MM.1S (cell line): ENCODE measurements at regions not wholly inside any gene's neighbourhood (a gene's known extent, or its start where the extent isn't known, plus 50 kb on each side); places are given as distances from the start of the nearest gene placed in this dataset.

Experiments used
- DNase-seq: peaks from one replicate; pipeline ENCODE4 v3.0.0-alpha.2; 2015
- H2AFZ ChIP-seq: fragments of 300-600 bp; sonication (generic); 2 replicates; pipeline ENCODE4 v1.6.0; 2016; ENCODE audit warnings: antibody characterized with exemption, low read length
- H3F3A ChIP-seq: fragments of 300-600 bp; sonication (generic); 2 replicates; pipeline ENCODE4 v1.6.1; 2016; ENCODE audit warnings: mild to moderate bottlenecking, antibody characterized with exemption, low read length, moderate library complexity, mixed read lengths; ENCODE audit not compliant: insufficient read depth
- H3K27ac ChIP-seq: fragments of 300-600 bp; sonication (generic); 2 replicates; pipeline ENCODE4 v1.5.1; 2016; ENCODE audit warnings: mild to moderate bottlenecking, low read length
- H3K27me3 ChIP-seq: fragments of 300-600 bp; sonication (generic); replicated peaks from 2 replicates; pipeline ENCODE4 v1.6.0; 2016; ENCODE audit warnings: low read length; ENCODE audit not compliant: insufficient read depth
- H3K36me3 ChIP-seq: fragments of 300-600 bp; sonication (generic); replicated peaks from 2 replicates; pipeline ENCODE4 v1.6.1; 2016; ENCODE audit warnings: mild to moderate bottlenecking, low read length, mixed read lengths; ENCODE audit not compliant: insufficient read depth
- H3K4me1 ChIP-seq: fragments of 300-600 bp; sonication (generic); 2 replicates; pipeline ENCODE4 v1.6.1; 2016; ENCODE audit warnings: low read length, mixed read lengths
- H3K4me2 ChIP-seq: fragments of 300-600 bp; sonication (generic); 2 replicates; pipeline ENCODE4 v1.6.0; 2016; ENCODE audit warnings: low read depth, low read length
- H3K4me3 ChIP-seq: fragments of 300-600 bp; sonication (generic); 2 replicates; pipeline ENCODE4 v1.5.1; 2016; ENCODE audit warnings: low read length, mixed read lengths
- H3K79me2 ChIP-seq: fragments of 300-600 bp; sonication (generic); 2 replicates; pipeline ENCODE4 v1.6.1; 2016; ENCODE audit warnings: mixed run types, low read length, mixed read lengths
- H3K9ac ChIP-seq: fragments of 300-600 bp; sonication (generic); 2 replicates; pipeline ENCODE4 v1.6.1; 2016; ENCODE audit warnings: low read length, mixed read lengths
- H3K9me2 ChIP-seq: fragments of 300-600 bp; sonication (generic); replicated peaks from 2 replicates; pipeline ENCODE4 v1.6.1; 2016; ENCODE audit warnings: mild to moderate bottlenecking, low read length, mixed read lengths; ENCODE audit not compliant: insufficient read depth
- H3K9me3 ChIP-seq: fragments of 300-600 bp; sonication (generic); replicated peaks from 2 replicates; pipeline ENCODE4 v1.6.1; 2016; ENCODE audit warnings: mild to moderate bottlenecking, low read length, mixed read lengths; ENCODE audit not compliant: insufficient read depth
- H4K20me1 ChIP-seq: fragments of 300-600 bp; sonication (generic); 2 replicates; pipeline ENCODE4 v1.6.1; 2016; ENCODE audit warnings: mild to moderate bottlenecking, low read length, moderate library complexity, mixed read lengths; ENCODE audit not compliant: insufficient read depth
- EZH2 ChIP-seq: fragments of 300-600 bp; sonication (generic); optimal IDR thresholded peaks from 2 replicates; pipeline ENCODE3; 2017; ENCODE audit warnings: low read depth, mild to moderate bottlenecking, antibody characterized with exemption, low read length, mixed read lengths
- EZH2phosphoT487 ChIP-seq: fragments of 300-600 bp; sonication (generic); IDR thresholded peaks from 2 replicates; pipeline ENCODE4 v1.6.1; 2018; ENCODE audit warnings: antibody characterized with exemption, low read length
- TF ChIP-seq, protein P1 (sequence below): fragments of 300-600 bp; sonication (generic); IDR thresholded peaks from 2 replicates; pipeline ENCODE4 v1.5.1; 2016; ENCODE audit warnings: antibody characterized with exemption, low read length, mixed read lengths

GRCh38 chr11:112805658-112806057, 155.6 kb upstream of the NCAM1 start:
- no peaks in the 10 kb centered on the region for H3F3A ChIP-seq
- no peaks in the 10 kb centered on the region for H3K36me3 ChIP-seq
- H3K9me2 ChIP-seq = no peaks in the 10 kb centered on the region
- H3K4me3 ChIP-seq = no peak overlapping the region
- no peak overlapping the region for H3K9ac ChIP-seq
- H3K4me1 ChIP-seq = no peaks in the 10 kb centered on the region
- no peaks in the 10 kb centered on the region for H4K20me1 ChIP-seq
- no peak overlapping the region for H3K4me2 ChIP-seq
- no peaks in the 10 kb centered on the region for H3K9me3 ChIP-seq
- TF ChIP-seq EZH2 (no peak), EZH2phosphoT487 (no peak)
- TF ChIP-seq, protein P1, sequence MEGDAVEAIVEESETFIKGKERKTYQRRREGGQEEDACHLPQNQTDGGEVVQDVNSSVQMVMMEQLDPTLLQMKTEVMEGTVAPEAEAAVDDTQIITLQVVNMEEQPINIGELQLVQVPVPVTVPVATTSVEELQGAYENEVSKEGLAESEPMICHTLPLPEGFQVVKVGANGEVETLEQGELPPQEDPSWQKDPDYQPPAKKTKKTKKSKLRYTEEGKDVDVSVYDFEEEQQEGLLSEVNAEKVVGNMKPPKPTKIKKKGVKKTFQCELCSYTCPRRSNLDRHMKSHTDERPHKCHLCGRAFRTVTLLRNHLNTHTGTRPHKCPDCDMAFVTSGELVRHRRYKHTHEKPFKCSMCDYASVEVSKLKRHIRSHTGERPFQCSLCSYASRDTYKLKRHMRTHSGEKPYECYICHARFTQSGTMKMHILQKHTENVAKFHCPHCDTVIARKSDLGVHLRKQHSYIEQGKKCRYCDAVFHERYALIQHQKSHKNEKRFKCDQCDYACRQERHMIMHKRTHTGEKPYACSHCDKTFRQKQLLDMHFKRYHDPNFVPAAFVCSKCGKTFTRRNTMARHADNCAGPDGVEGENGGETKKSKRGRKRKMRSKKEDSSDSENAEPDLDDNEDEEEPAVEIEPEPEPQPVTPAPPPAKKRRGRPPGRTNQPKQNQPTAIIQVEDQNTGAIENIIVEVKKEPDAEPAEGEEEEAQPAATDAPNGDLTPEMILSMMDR = no peak
- H3K27me3 ChIP-seq = no peaks in the 10 kb centered on the region
- DNase-seq = no peak
- no peak overlapping the region for H3K27ac ChIP-seq
- H2AFZ ChIP-seq = no peak overlapping the region
- H3K79me2 ChIP-seq = no peaks in the 10 kb centered on the region

GRCh38 chr11:112806256-112806655, 155.0 kb upstream of the NCAM1 start:
- H3K9ac ChIP-seq = no peak overlapping the region
- no peak overlapping the region for H3K4me2 ChIP-seq
- DNase-seq = no peak
- H3F3A ChIP-seq = no peaks in the 10 kb centered on the region
- H3K4me3 ChIP-seq = no peak overlapping the region
- TF ChIP-seq EZH2 = no peak
- no peak for TF ChIP-seq EZH2phosphoT487
- TF ChIP-seq, protein P1 = no peak
- H2AFZ ChIP-seq = no peak overlapping the region
- no peaks in the 10 kb centered on the region for H3K9me2 ChIP-seq
- H3K27me3 ChIP-seq = no peaks in the 10 kb centered on the region
- no peaks in the 10 kb centered on the region for H3K4me1 ChIP-seq
- H3K79me2 ChIP-seq = no peaks in the 10 kb centered on the region
- H3K9me3 ChIP-seq = no peaks in the 10 kb centered on the region
- H3K27ac ChIP-seq = no peak overlapping the region
- H3K36me3 ChIP-seq = no peaks in the 10 kb centered on the region
- H4K20me1 ChIP-seq = no peaks in the 10 kb centered on the region

DNA sequence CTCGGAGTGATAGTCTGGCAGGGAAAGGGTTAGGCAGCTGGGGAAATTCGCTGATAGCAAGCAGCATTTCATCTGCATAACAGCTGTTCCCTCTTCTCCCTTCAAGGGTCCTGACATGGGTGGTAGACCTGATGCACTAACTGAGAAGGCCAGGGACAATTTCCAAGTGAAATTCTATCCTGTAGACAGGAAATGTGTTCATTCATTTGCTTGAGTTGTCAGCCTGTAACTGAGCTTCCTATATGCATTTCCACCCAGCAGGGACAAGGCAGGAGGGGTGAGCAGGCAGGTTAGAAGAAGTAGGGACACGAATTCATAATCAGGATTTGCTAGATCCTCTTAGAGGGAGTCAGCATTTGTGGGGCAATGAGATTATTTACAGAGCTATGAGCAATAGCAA, 154.3 kb upstream of the NCAM1 start:
- H3K79me2 ChIP-seq = no peaks in the 10 kb centered on the region
- no peaks in the 10 kb centered on the region for H3K36me3 ChIP-seq
- DNase-seq = no peak
- no peak overlapping the region for H3K27ac ChIP-seq
- H3K4me1 ChIP-seq = no peaks in the 10 kb centered on the region
- H3K9me3 ChIP-seq = no peaks in the 10 kb centered on the region
- no peaks in the 10 kb centered on the region for H3K9me2 ChIP-seq
- H3K9ac ChIP-seq = no peak overlapping the region
- H3K4me2 ChIP-seq = no peak overlapping the region
- no peak overlapping the region for H3K4me3 ChIP-seq
- TF ChIP-seq EZH2phosphoT487 (no peak), EZH2 (no peak)
- TF ChIP-seq, protein P1 = no peak
- no peaks in the 10 kb centered on the region for H3K27me3 ChIP-seq
- no peak overlapping the region for H2AFZ ChIP-seq
- no peaks in the 10 kb centered on the region for H3F3A ChIP-seq
- no peaks in the 10 kb centered on the region for H4K20me1 ChIP-seq
